ENCODE measurements at regions not wholly inside any gene's neighbourhood (a gene's known extent, or its start where the extent isn't known, plus 50 kb on each side); places are given as distances from the start of the nearest gene placed in this dataset.

- WGBS, 2 experiments (ENCODE audit: low coverage in 1 of 2, low lambda C conversion rate in 2 of 2, missing lambda C conversion rate in 2 of 2) = 0 to 4% methylated on average over 2 of the region's 2 CpGs
- peaks cover 21% of the 10 kb centered on the region for H3F3A ChIP-seq (ENCODE audit: insufficient read depth)
- peak overlapping the region; percentile 28; the same call in 1 of the 2 replicates for H3K9ac ChIP-seq
- H3K27ac ChIP-seq = peak overlapping the region; percentile 42
- TF ChIP-seq EZH2phosphoT487 (IDR thresholded peaks at IDR 0.05; ENCODE audit: insufficient read depth, low read depth) (no peak), EZH2 (IDR thresholded peaks at IDR 0.05; ENCODE audit: insufficient read depth, poor library complexity, severe bottlenecking) (no peak)
- peak overlapping the region; percentile 53 for H3K4me3 ChIP-seq
- in situ Hi-C loops (cut with MboI) = no loop called here
- peak; percentile 88 for DNase-seq
- peak overlapping the region; percentile 82 for H3K4me2 ChIP-seq (ENCODE audit: unreplicated experiment)
- H3K9me2 ChIP-seq (ENCODE audit: insufficient read depth) = no peaks in the 10 kb centered on the region
- H3K9me3 ChIP-seq (ENCODE audit: low read depth) = no peaks in the 10 kb centered on the region
- H3K79me2 ChIP-seq (ENCODE audit: insufficient read depth) = no peaks in the 10 kb centered on the region
- peak overlapping the region; percentile 36 for H2AFZ ChIP-seq
- H3K27me3 ChIP-seq (replicated peaks; ENCODE audit: insufficient read depth) = no peaks in the 10 kb centered on the region
- peaks cover 41% of the 10 kb centered on the region for H3K4me1 ChIP-seq (ENCODE audit: insufficient read depth)
- no peaks in the 10 kb centered on the region for H3K36me3 ChIP-seq (ENCODE audit: low read depth)
- H4K20me1 ChIP-seq (ENCODE audit: insufficient read depth) = no peaks in the 10 kb centered on the region
Observed at GRCh38 chr6:81562169-81562568, 190.3 kb downstream of the TENT5A start.

GRCh38 chr6:81561731-81562130, 190.8 kb downstream of the TENT5A start:
- Histone ChIP-seq H3K4me3 (peak overlapping the region; percentile 53), H3K27me3 (replicated peaks; ENCODE audit: insufficient read depth) (no peaks in the 10 kb centered on the region), H3K9me3 (ENCODE audit: low read depth) (no peaks in the 10 kb centered on the region), H3K9ac (peak overlapping the region; percentile 28; the same call in 1 of the 2 replicates), H4K20me1 (ENCODE audit: insufficient read depth) (no peaks in the 10 kb centered on the region), H3K9me2 (ENCODE audit: insufficient read depth) (no peaks in the 10 kb centered on the region), H3K4me1 (ENCODE audit: insufficient read depth) (peaks cover 41% of the 10 kb centered on the region), H3K27ac (peak overlapping the region; percentile 42), H2AFZ (peak overlapping the region; percentile 35), H3K36me3 (ENCODE audit: low read depth) (no peaks in the 10 kb centered on the region), H3K79me2 (ENCODE audit: insufficient read depth) (no peaks in the 10 kb centered on the region), H3K4me2 (ENCODE audit: unreplicated experiment) (peak overlapping the region; percentile 82), H3F3A (ENCODE audit: insufficient read depth) (peaks cover 21% of the 10 kb centered on the region)
- TF ChIP-seq EZH2 (IDR thresholded peaks at IDR 0.05; ENCODE audit: insufficient read depth, poor library complexity, severe bottlenecking) (no peak), EZH2phosphoT487 (IDR thresholded peaks at IDR 0.05; ENCODE audit: insufficient read depth, low read depth) (no peak)
- peak; percentile 28 for DNase-seq
- in situ Hi-C loops (cut with MboI) = no loop called here
- 30 to 37% methylated on average over 2 of the region's 2 CpGs for WGBS, 2 experiments (ENCODE audit: low coverage in 1 of 2, low lambda C conversion rate in 2 of 2, missing lambda C conversion rate in 2 of 2)

GRCh38 chr6:81561071-81561564, 191.4 kb downstream of the TENT5A start:
- H3F3A ChIP-seq (ENCODE audit: insufficient read depth) = peaks cover 21% of the 10 kb centered on the region
- no peak overlapping the region for H2AFZ ChIP-seq
- H3K9me3 ChIP-seq (ENCODE audit: low read depth) = no peaks in the 10 kb centered on the region
- 98% methylated on average over 2 of the region's 2 CpGs for WGBS, 2 experiments (ENCODE audit: low coverage in 1 of 2, low lambda C conversion rate in 2 of 2, missing lambda C conversion rate in 2 of 2)
- TF ChIP-seq EZH2 (IDR thresholded peaks at IDR 0.05; ENCODE audit: insufficient read depth, poor library complexity, severe bottlenecking) (no peak), EZH2phosphoT487 (IDR thresholded peaks at IDR 0.05; ENCODE audit: insufficient read depth, low read depth) (no peak)
- H3K79me2 ChIP-seq (ENCODE audit: insufficient read depth) = no peaks in the 10 kb centered on the region
- H3K4me1 ChIP-seq (ENCODE audit: insufficient read depth) = peaks cover 41% of the 10 kb centered on the region
- in situ Hi-C loops (cut with MboI) = no loop called here
- peak overlapping the region; percentile 82 for H3K4me2 ChIP-seq (ENCODE audit: unreplicated experiment)
- H3K4me3 ChIP-seq = peak overlapping the region; percentile 53
- H3K9me2 ChIP-seq (ENCODE audit: insufficient read depth) = no peaks in the 10 kb centered on the region
- no peaks in the 10 kb centered on the region for H4K20me1 ChIP-seq (ENCODE audit: insufficient read depth)
- H3K36me3 ChIP-seq (ENCODE audit: low read depth) = no peaks in the 10 kb centered on the region
- H3K27me3 ChIP-seq (replicated peaks; ENCODE audit: insufficient read depth) = no peaks in the 10 kb centered on the region
- no peak overlapping the region for H3K9ac ChIP-seq
- no peak overlapping the region for H3K27ac ChIP-seq
- peak; percentile 12 for DNase-seq

- Histone ChIP-seq H3K9me3 (ENCODE audit: low read depth) (no peaks in the 10 kb centered on the region), H3K27me3 (replicated peaks; ENCODE audit: insufficient read depth) (no peaks in the 10 kb centered on the region), H2AFZ (no peak overlapping the region), H4K20me1 (ENCODE audit: insufficient read depth) (no peaks in the 10 kb centered on the region), H3K9ac (no peak overlapping the region), H3K4me1 (ENCODE audit: insufficient read depth) (peaks cover 33% of the 10 kb centered on the region), H3K4me3 (no peak overlapping the region), H3K9me2 (ENCODE audit: insufficient read depth) (no peaks in the 10 kb centered on the region), H3F3A (ENCODE audit: insufficient read depth) (peaks cover 25% of the 10 kb centered on the region), H3K4me2 (ENCODE audit: unreplicated experiment) (no peak overlapping the region), H3K36me3 (ENCODE audit: low read depth) (no peaks in the 10 kb centered on the region), H3K27ac (no peak overlapping the region), H3K79me2 (ENCODE audit: insufficient read depth) (no peaks in the 10 kb centered on the region)
- DNase-seq = peak; percentile 19
- WGBS, 2 experiments (ENCODE audit: low coverage in 1 of 2, low lambda C conversion rate in 2 of 2, missing lambda C conversion rate in 2 of 2) = 91 to 100% methylated on average over 1 of the region's 1 CpG
- no peak for TF ChIP-seq EZH2phosphoT487 (IDR thresholded peaks at IDR 0.05; ENCODE audit: insufficient read depth, low read depth)
- no peak for TF ChIP-seq EZH2 (IDR thresholded peaks at IDR 0.05; ENCODE audit: insufficient read depth, poor library complexity, severe bottlenecking)
- in situ Hi-C loops (cut with MboI) = no loop called here
Observed at GRCh38 chr6:81557811-81558210, 194.7 kb downstream of the TENT5A start.

All from GM23248 (cell line).